ENCODE measurements at regions not wholly inside any gene's neighbourhood (a gene's known extent, or its start where the extent isn't known, plus 50 kb on each side); places are given as distances from the start of the nearest gene placed in this dataset.

DNA sequence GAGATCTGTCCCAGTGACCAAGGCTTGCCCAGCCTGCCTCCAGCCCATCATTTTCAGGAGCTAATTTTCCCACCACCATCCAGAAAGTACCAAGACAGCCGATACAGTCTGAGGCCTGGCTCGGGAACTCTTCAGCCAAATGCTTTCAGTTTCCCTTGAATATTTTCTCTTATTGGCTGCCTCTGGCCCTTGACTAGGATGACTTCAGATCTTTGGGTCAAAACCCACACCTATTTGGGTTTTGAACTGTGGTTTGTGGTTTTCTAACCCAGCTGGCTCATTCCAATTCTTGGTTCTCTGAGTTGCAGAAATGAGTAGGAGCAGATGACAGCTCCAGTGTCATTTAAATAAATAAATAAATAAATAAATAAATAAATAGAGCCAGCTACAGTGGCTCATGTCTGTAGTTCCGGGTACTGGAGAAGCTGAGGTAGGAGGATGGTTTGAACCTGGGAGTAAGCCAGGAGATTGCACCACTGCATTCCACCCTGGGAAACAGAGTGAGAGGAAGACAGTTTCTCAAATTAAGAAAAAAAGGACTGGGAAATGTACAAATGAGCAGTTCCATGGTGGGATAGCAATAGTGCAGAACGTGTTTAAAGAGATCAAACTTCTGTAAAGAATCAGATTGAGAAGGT, 465.0 kb upstream of the SOX11 start:
- H3K9me3 Mint-ChIP-seq: peaks cover 3% of the 10 kb centered on the region
- H3K27ac Mint-ChIP-seq: no peak overlapping the region

GRCh38 chr2:5229574-5229973, 462.6 kb upstream of the SOX11 start:
- peaks cover 3% of the 10 kb centered on the region for H3K9me3 Mint-ChIP-seq
- H3K27ac Mint-ChIP-seq: no peak overlapping the region
- H3K36me3 Mint-ChIP-seq: no peaks in the 10 kb centered on the region
- no peak overlapping the region for H3K4me2 ChIP-seq
- DNase-seq (ENCODE audit: low spot score): no peak
- H3K9me3 ChIP-seq (ENCODE audit: low read depth): no peaks in the 10 kb centered on the region
- H3K36me3 ChIP-seq: no peaks in the 10 kb centered on the region
- no peak overlapping the region for H2AFZ ChIP-seq (replicated peaks)
- no peaks in the 10 kb centered on the region for H4K20me1 ChIP-seq (ENCODE audit: low read depth)
- H3K4me3 ChIP-seq: no peak overlapping the region
- no peaks in the 10 kb centered on the region for H3K27me3 ChIP-seq
- TF ChIP-seq CTCF (IDR thresholded peaks at IDR 0.05) (no peak), EZH2phosphoT487 (IDR thresholded peaks at IDR 0.05) (no peak), EZH2 (IDR thresholded peaks at IDR 0.05) (no peak)
- no peaks in the 10 kb centered on the region for H3F3A ChIP-seq (ENCODE audit: low read depth)
- H3K4me3 Mint-ChIP-seq: no peak overlapping the region
- no peak overlapping the region for H3K9ac ChIP-seq
- peaks cover 3% of the 10 kb centered on the region for H3K27me3 Mint-ChIP-seq (ENCODE audit: insufficient read depth, low read depth)
- H3K79me2 ChIP-seq (ENCODE audit: low read depth): no peaks in the 10 kb centered on the region
- H3K27ac ChIP-seq: no peak overlapping the region
- peaks cover 5% of the 10 kb centered on the region for H3K4me1 Mint-ChIP-seq
- no peaks in the 10 kb centered on the region for H3K4me1 ChIP-seq

More for the DNA sequence above, 465.0 kb upstream of the SOX11 start:
- H3K4me2 ChIP-seq: no peak overlapping the region
- H3K79me2 ChIP-seq (ENCODE audit: low read depth): no peaks in the 10 kb centered on the region
- TF ChIP-seq EZH2phosphoT487 (IDR thresholded peaks at IDR 0.05) (no peak), CTCF (IDR thresholded peaks at IDR 0.05) (no peak), EZH2 (IDR thresholded peaks at IDR 0.05) (no peak)
- H3K9me3 ChIP-seq (ENCODE audit: low read depth): no peaks in the 10 kb centered on the region
- H4K20me1 ChIP-seq (ENCODE audit: low read depth): no peaks in the 10 kb centered on the region
- H3K27me3 Mint-ChIP-seq (ENCODE audit: insufficient read depth, low read depth): peaks cover 3% of the 10 kb centered on the region
- H3K4me1 Mint-ChIP-seq: peaks cover 5% of the 10 kb centered on the region
- H3K4me1 ChIP-seq: no peaks in the 10 kb centered on the region
- peak overlapping the region; percentile 21 for H2AFZ ChIP-seq (replicated peaks)
- no peak for DNase-seq (ENCODE audit: low spot score)
- H3K36me3 ChIP-seq: no peaks in the 10 kb centered on the region
- no peak overlapping the region for H3K27ac ChIP-seq
- H3K4me3 Mint-ChIP-seq: no peak overlapping the region
- H3K4me3 ChIP-seq: no peak overlapping the region
- no peaks in the 10 kb centered on the region for H3K27me3 ChIP-seq
- no peak overlapping the region for H3K9ac ChIP-seq
- H3K36me3 Mint-ChIP-seq: no peaks in the 10 kb centered on the region
- no peaks in the 10 kb centered on the region for H3F3A ChIP-seq (ENCODE audit: low read depth)

DNA sequence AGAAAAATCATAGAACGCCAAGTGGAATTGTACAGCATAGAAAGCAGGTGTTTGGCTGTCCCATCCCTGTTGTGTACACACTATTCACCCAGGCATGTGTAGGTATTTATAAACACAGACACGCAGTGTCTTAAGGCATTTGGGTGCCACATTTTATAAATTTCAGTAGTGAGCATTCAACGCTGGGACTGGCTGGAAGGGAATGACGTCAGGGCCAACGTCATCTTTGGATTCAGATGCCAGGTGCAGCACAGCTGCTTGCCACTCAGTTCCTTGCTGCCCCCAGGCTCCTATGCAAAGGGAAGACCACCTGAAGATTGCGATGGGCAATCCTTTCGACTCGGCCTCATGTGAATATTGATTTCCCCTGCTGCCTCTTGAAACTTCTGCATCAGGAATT, 461.7 kb upstream of the SOX11 start:
- Mint-ChIP-seq H3K9me3 (peaks cover 2% of the 10 kb centered on the region), H3K27me3 (ENCODE audit: insufficient read depth, low read depth) (no peaks in the 10 kb centered on the region), H3K4me1 (peaks cover 5% of the 10 kb centered on the region), H3K4me3 (no peak overlapping the region), H3K27ac (peak overlapping the region; percentile 1), H3K36me3 (no peaks in the 10 kb centered on the region)
- no peaks in the 10 kb centered on the region for H4K20me1 ChIP-seq (ENCODE audit: low read depth)
- H3K79me2 ChIP-seq (ENCODE audit: low read depth): no peaks in the 10 kb centered on the region
- no peak overlapping the region for H3K9ac ChIP-seq
- no peaks in the 10 kb centered on the region for H3F3A ChIP-seq (ENCODE audit: low read depth)
- DNase-seq (ENCODE audit: low spot score): no peak
- H3K27ac ChIP-seq: no peak overlapping the region
- no peak overlapping the region for H3K4me3 ChIP-seq
- H3K9me3 ChIP-seq (ENCODE audit: low read depth): no peaks in the 10 kb centered on the region
- no peak overlapping the region for H2AFZ ChIP-seq (replicated peaks)
- H3K4me1 ChIP-seq: no peaks in the 10 kb centered on the region
- no peak overlapping the region for H3K4me2 ChIP-seq
- no peak for TF ChIP-seq EZH2phosphoT487 (IDR thresholded peaks at IDR 0.05)
- TF ChIP-seq EZH2 (IDR thresholded peaks at IDR 0.05): no peak
- TF ChIP-seq CTCF (IDR thresholded peaks at IDR 0.05): no peak
- no peaks in the 10 kb centered on the region for H3K36me3 ChIP-seq
- H3K27me3 ChIP-seq: no peaks in the 10 kb centered on the region

Data from neural progenitor cell (in vitro differentiated cells).